GM12891 (cell line): ENCODE measurements at regions not wholly inside any gene's neighbourhood (a gene's known extent, or its start where the extent isn't known, plus 50 kb on each side); places are given as distances from the start of the nearest gene placed in this dataset.

Experiments used
- POLR2A ChIP-seq: IDR thresholded peaks from 2 replicates; pipeline ENCODE4 v1.6.1; 2011; ENCODE audit warnings: low read depth, low read length, control low read depth
- POLR2AphosphoS5 ChIP-seq: IDR thresholded peaks from 2 replicates; pipeline ENCODE4 v1.6.1; 2011; ENCODE audit warnings: low read depth, low read length, control low read depth
- POU2F2 ChIP-seq: IDR thresholded peaks from 2 replicates; pipeline ENCODE4 v1.6.1; 2011; ENCODE audit warnings: low read depth, mild to moderate bottlenecking, control low read depth, low read length, moderate library complexity
- SPI1 ChIP-seq: IDR thresholded peaks from 2 replicates; pipeline ENCODE4 v1.6.1; 2011; ENCODE audit warnings: low read depth, low read length, control low read depth
- TAF1 ChIP-seq: IDR thresholded peaks from 2 replicates; pipeline ENCODE4 v1.6.1; 2011; ENCODE audit warnings: low read depth, low read length, control low read depth

DNA sequence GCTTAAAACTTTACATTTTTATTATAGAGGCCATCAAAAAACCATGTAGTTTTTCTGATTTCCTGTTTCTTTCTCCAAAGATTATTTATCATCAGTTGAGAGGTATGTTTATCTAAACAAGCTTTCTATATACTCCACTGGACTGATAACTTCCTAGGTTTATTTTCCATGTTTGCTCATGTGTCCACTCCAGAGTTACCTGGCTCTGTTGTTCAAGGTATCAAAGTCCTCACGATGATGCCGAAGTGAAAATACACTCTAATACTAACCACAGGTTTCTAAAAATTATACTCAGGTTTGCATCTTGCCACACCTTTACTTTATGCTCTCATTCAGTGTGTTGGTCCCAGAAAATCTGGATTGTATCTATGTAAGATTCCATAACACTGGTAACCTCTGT lies 287.9 kb upstream of the GULP1 start:
- TF ChIP-seq TAF1 = no peak
- no peak for TF ChIP-seq POLR2A
- TF ChIP-seq POLR2AphosphoS5 = no peak
- TF ChIP-seq SPI1 = no peak
- no peak for TF ChIP-seq POU2F2
